GM23248 (cell line): ENCODE measurements at regions not wholly inside any gene's neighbourhood (a gene's known extent, or its start where the extent isn't known, plus 50 kb on each side); places are given as distances from the start of the nearest gene placed in this dataset.

Experiments used
- DNase-seq: peaks from one replicate; pipeline ENCODE4 v3.0.0-alpha.2; 2015
- H2AFZ ChIP-seq: fragments of 200-600 bp; sonication (generic); 2 replicates; pipeline ENCODE4 v1.6.1; 2016; ENCODE audit warnings: antibody characterized with exemption
- H3F3A ChIP-seq: fragments of 200-600 bp; sonication (generic); 2 replicates; pipeline ENCODE4 v1.6.1; 2016; ENCODE audit warnings: mild to moderate bottlenecking, antibody characterized with exemption, mixed run types; ENCODE audit not compliant: insufficient read depth
- H3K27ac ChIP-seq: fragments of 200-600 bp; sonication (generic); 2 replicates; pipeline ENCODE4 v1.5.1; 2016; ENCODE audit warnings: mild to moderate bottlenecking
- H3K27me3 ChIP-seq: fragments of 200-600 bp; sonication (generic); replicated peaks from 2 replicates; pipeline ENCODE4 v1.6.1; 2016; ENCODE audit warnings: mild to moderate bottlenecking; ENCODE audit not compliant: insufficient read depth
- H3K36me3 ChIP-seq: fragments of 200-600 bp; sonication (generic); 2 replicates; pipeline ENCODE4 v1.6.1; 2016; ENCODE audit warnings: low read depth, mild to moderate bottlenecking
- H3K4me1 ChIP-seq: fragments of 200-600 bp; sonication (generic); 2 replicates; pipeline ENCODE4 v1.6.1; 2016; ENCODE audit warnings: mild to moderate bottlenecking; ENCODE audit not compliant: insufficient read depth
- H3K4me2 ChIP-seq: fragments of 200-600 bp; sonication (generic); one replicate; pipeline ENCODE4 v1.6.1; 2016; ENCODE audit warnings: mild to moderate bottlenecking; ENCODE audit not compliant: unreplicated experiment
- H3K4me3 ChIP-seq: fragments of 200-600 bp; sonication (generic); 2 replicates; pipeline ENCODE4 v1.5.1; 2016; ENCODE audit warnings: mild to moderate bottlenecking
- H3K79me2 ChIP-seq: fragments of 200-600 bp; sonication (generic); 2 replicates; pipeline ENCODE4 v1.6.1; 2016; ENCODE audit warnings: mild to moderate bottlenecking; ENCODE audit not compliant: insufficient read depth
- H3K9ac ChIP-seq: fragments of 200-600 bp; sonication (generic); 2 replicates; pipeline ENCODE4 v1.6.1; 2016; ENCODE audit warnings: mild to moderate bottlenecking
- H3K9me2 ChIP-seq: fragments of 200-600 bp; sonication (generic); 2 replicates; pipeline ENCODE4 v1.6.1; 2016; ENCODE audit warnings: mixed run types, mild to moderate bottlenecking, moderate library complexity; ENCODE audit not compliant: insufficient read depth
- H3K9me3 ChIP-seq: fragments of 200-600 bp; sonication (generic); one replicate; pipeline ENCODE4 v1.6.1; 2017; ENCODE audit warnings: low read depth
- H4K20me1 ChIP-seq: fragments of 200-600 bp; sonication (generic); 2 replicates; pipeline ENCODE4 v1.6.0; 2016; ENCODE audit not compliant: insufficient read depth
- EZH2 ChIP-seq: fragments of 200-600 bp; sonication (generic); IDR thresholded peaks from 2 replicates; pipeline ENCODE4 v1.6.1; 2018; ENCODE audit warnings: antibody characterized with exemption, mild to moderate bottlenecking; ENCODE audit not compliant: insufficient read depth, poor library complexity, severe bottlenecking
- EZH2phosphoT487 ChIP-seq: fragments of 200-600 bp; sonication (generic); IDR thresholded peaks from 2 replicates; pipeline ENCODE4 v1.6.1; 2018; ENCODE audit warnings: antibody characterized with exemption, moderate library complexity, mild to moderate bottlenecking, low read depth; ENCODE audit not compliant: insufficient read depth
- WGBS, 2 experiments: methylation state at CpG; one replicate each; pipeline ENCODE4 v1.1.6; 2015 to 2017; ENCODE audit warnings: low lambda C conversion rate in 2 of 2, low coverage in 1 of 2; ENCODE audit errors: missing lambda C conversion rate in 2 of 2; 5-methylcytosine and 5-hydroxymethylcytosine counted together
- in situ Hi-C: fragments of 300-500 bp; cut with MboI; formaldehyde crosslinking; loops from 2 replicates; pipeline ENCODE4 v1.15.0; 2020

GRCh38 chr4:157582141-157582540 is 361.6 kb downstream of the GRIA2 start:
- H3K9me2 ChIP-seq = no peaks in the 10 kb centered on the region; the same call in 1 of the 2 replicates
- H3K27ac ChIP-seq = no peak overlapping the region
- in situ Hi-C loops = no loop called here
- no peak overlapping the region for H3K9ac ChIP-seq
- no peak for DNase-seq
- no peaks in the 10 kb centered on the region for H3K9me3 ChIP-seq
- 0 out of 2 replicates have a peak, but pooled peaks cover 3% of the 10 kb centered on the region for H3K36me3 ChIP-seq
- TF ChIP-seq EZH2phosphoT487 (no peak), EZH2 (no peak)
- H2AFZ ChIP-seq = no peak overlapping the region
- no peaks in the 10 kb centered on the region for H3K79me2 ChIP-seq
- H4K20me1 ChIP-seq = no peaks in the 10 kb centered on the region
- H3K4me2 ChIP-seq = no peak overlapping the region
- H3K27me3 ChIP-seq = no peaks in the 10 kb centered on the region
- H3K4me3 ChIP-seq = no peak overlapping the region
- WGBS, 2 experiments = 25 to 40% methylated on average over 2 of the region's 2 CpGs
- no peaks in the 10 kb centered on the region for H3F3A ChIP-seq
- H3K4me1 ChIP-seq = no peaks in the 10 kb centered on the region

GRCh38 chr4:157576671-157577217 is 356.2 kb downstream of the GRIA2 start:
- DNase-seq = no peak
- H3K27me3 ChIP-seq = no peaks in the 10 kb centered on the region
- H2AFZ ChIP-seq = no peak overlapping the region
- H3K9me3 ChIP-seq = no peaks in the 10 kb centered on the region
- TF ChIP-seq EZH2 (no peak), EZH2phosphoT487 (no peak)
- no peak overlapping the region for H3K27ac ChIP-seq
- H4K20me1 ChIP-seq = no peaks in the 10 kb centered on the region
- WGBS, 2 experiments = 18 to 19% methylated on average over 4 of the region's 4 CpGs
- no peaks in the 10 kb centered on the region for H3F3A ChIP-seq
- no peaks in the 10 kb centered on the region for H3K79me2 ChIP-seq
- no peak overlapping the region for H3K9ac ChIP-seq
- H3K4me3 ChIP-seq = no peak overlapping the region
- H3K4me2 ChIP-seq = no peak overlapping the region
- H3K4me1 ChIP-seq = no peaks in the 10 kb centered on the region
- no peaks in the 10 kb centered on the region for H3K9me2 ChIP-seq
- in situ Hi-C loops = no loop called here
- H3K36me3 ChIP-seq = no peaks in the 10 kb centered on the region

GRCh38 chr4:157575339-157575738 is 354.8 kb downstream of the GRIA2 start:
- Histone ChIP-seq H3K4me1 (no peaks in the 10 kb centered on the region), H2AFZ (no peak overlapping the region), H3K9me3 (no peaks in the 10 kb centered on the region), H3K79me2 (no peaks in the 10 kb centered on the region), H3K4me3 (no peak overlapping the region), H3K27ac (no peak overlapping the region), H4K20me1 (no peaks in the 10 kb centered on the region), H3F3A (no peaks in the 10 kb centered on the region), H3K9ac (no peak overlapping the region), H3K36me3 (no peaks in the 10 kb centered on the region), H3K9me2 (no peaks in the 10 kb centered on the region), H3K4me2 (no peak overlapping the region), H3K27me3 (no peaks in the 10 kb centered on the region)
- 48 to 70% methylated on average over 8 of the region's 8 CpGs for WGBS, 2 experiments
- in situ Hi-C loops = no loop called here
- TF ChIP-seq EZH2 (no peak), EZH2phosphoT487 (no peak)
- no peak for DNase-seq

- no peak for TF ChIP-seq EZH2
- TF ChIP-seq EZH2phosphoT487 = no peak
- H3K9me2 ChIP-seq = no peaks in the 10 kb centered on the region
- H3K27ac ChIP-seq = no peak overlapping the region
- no peak overlapping the region for H2AFZ ChIP-seq
- H3K4me1 ChIP-seq = no peaks in the 10 kb centered on the region
- H3K9me3 ChIP-seq = no peaks in the 10 kb centered on the region
- no peaks in the 10 kb centered on the region for H3K36me3 ChIP-seq
- no peak overlapping the region for H3K4me3 ChIP-seq
- WGBS, 2 experiments = 34 to 44% methylated on average over 6 of the region's 7 CpGs
- H3K79me2 ChIP-seq = no peaks in the 10 kb centered on the region
- H4K20me1 ChIP-seq = no peaks in the 10 kb centered on the region
- H3F3A ChIP-seq = no peaks in the 10 kb centered on the region
- H3K9ac ChIP-seq = no peak overlapping the region
- no peaks in the 10 kb centered on the region for H3K27me3 ChIP-seq
- no peak for DNase-seq
- in situ Hi-C loops = no loop called here
- no peak overlapping the region for H3K4me2 ChIP-seq
Observed at GRCh38 chr4:157574606-157575005, 354.1 kb downstream of the GRIA2 start.

- H3K9ac ChIP-seq = no peak overlapping the region
- no peak for DNase-seq
- TF ChIP-seq EZH2phosphoT487 (no peak), EZH2 (no peak)
- H3K4me1 ChIP-seq = no peaks in the 10 kb centered on the region
- H3K36me3 ChIP-seq = no peaks in the 10 kb centered on the region
- no peak overlapping the region for H3K4me2 ChIP-seq
- no peaks in the 10 kb centered on the region for H4K20me1 ChIP-seq
- H3K27ac ChIP-seq = no peak overlapping the region
- H3K27me3 ChIP-seq = no peaks in the 10 kb centered on the region
- H3K79me2 ChIP-seq = no peaks in the 10 kb centered on the region
- H3K4me3 ChIP-seq = no peak overlapping the region
- H3F3A ChIP-seq = no peaks in the 10 kb centered on the region
- no peak overlapping the region for H2AFZ ChIP-seq
- H3K9me2 ChIP-seq = no peaks in the 10 kb centered on the region
- whole genome bisulfite sequencing, 2 experiments = 3 to 5% methylated on average over 3 of the region's 3 CpGs
- in situ Hi-C loops = no loop called here
- H3K9me3 ChIP-seq = no peaks in the 10 kb centered on the region
Observed at GRCh38 chr4:157572951-157573350, 352.4 kb downstream of the GRIA2 start.
